A549 (cell line): ENCODE measurements at regions not wholly inside any gene's neighbourhood (a gene's known extent, or its start where the extent isn't known, plus 50 kb on each side); places are given as distances from the start of the nearest gene placed in this dataset.
A peak's percentile ranks its signal among the peaks of the same experiment; 100 is the strongest.

Experiments used
- ATAC-seq, 2 experiments: fragments of 200-7000 bp in 1 of 2; fragments of >200 bp in 1 of 2; cut with Nextera tagmentation in 1 of 2; cut with Tn5 transposase in 1 of 2; 3 replicates each; pipeline versions ENCODE4 v1.8.0 to v1.9.1; 2018 to 2020; ENCODE audit warnings: mild to moderate bottlenecking in 1 of 2, moderate library complexity in 1 of 2
- CTCF ChIA-PET: fragments of 300-600 bp; sonication (Branson Sonifier 250); formaldehyde crosslinking; extraction: SDS; loops from one replicate; lab custom pipeline; 2021; ENCODE audit warnings: antibody characterized with exemption, inconsistent platforms; lab: Yijun Ruan, JAX
- POLR2A ChIA-PET: fragments of 350-600 bp; formaldehyde crosslinking; extraction: SDS; loops from one replicate; lab custom pipeline; 2021; ENCODE audit warnings: antibody characterized with exemption, inconsistent platforms; lab: Yijun Ruan, JAX
- DNase-seq, 2 experiments: peaks; one replicate each; pipeline versions ENCODE4 v3.0.0 to v3.0.0-alpha.2; 2011 to 2016; ENCODE audit warnings: low read depth in 1 of 2, low spot score in 1 of 2
- FAIRE-seq: peaks from 2 replicates; lab custom pipeline; 2011; peaks lifted over from hg19 to GRCh38; lab: Jason Lieb, UNC
- H3K27ac ChIP-seq, 2 experiments: fragments of >200 bp; sonication (Bioruptor Twin); formaldehyde crosslinking; 3 replicates each; pipeline ENCODE4 v1.5.1; 2016 to 2017
- H3K4me1 ChIP-seq: fragments of >200 bp; sonication (Bioruptor Twin); formaldehyde crosslinking; 3 replicates; pipeline ENCODE4 v1.6.1; 2016
- H3K4me2 ChIP-seq: fragments of >200 bp; sonication (Bioruptor Twin); formaldehyde crosslinking; 3 replicates; pipeline ENCODE4 v1.6.1; 2016
- H3K4me3 ChIP-seq: fragments of >200 bp; sonication (Bioruptor Twin); formaldehyde crosslinking; 3 replicates; pipeline ENCODE4 v1.5.1; 2016
- H3K9me3 ChIP-seq: fragments of >200 bp; sonication (Bioruptor Twin); formaldehyde crosslinking; 3 replicates; pipeline ENCODE4 v1.6.1; 2016
- BHLHE40 ChIP-seq: IDR thresholded peaks from 2 replicates; pipeline ENCODE4 v1.6.1; 2012; ENCODE audit warnings: low read depth, low read length, inconsistent platforms
- CBX2 ChIP-seq: fragments of 200-600 bp; sonication (generic); IDR thresholded peaks from 2 replicates; pipeline ENCODE4 v1.6.1; 2016; ENCODE audit warnings: low read depth, mild to moderate bottlenecking, borderline replicate concordance
- CBX8 ChIP-seq: fragments of 200-600 bp; sonication (generic); IDR thresholded peaks from 2 replicates; pipeline ENCODE4 v1.6.1; 2016
- CHD2 ChIP-seq: fragments of 150-350 bp; IDR thresholded peaks from 2 replicates; pipeline ENCODE4 v1.6.1; 2014; ENCODE audit warnings: low read length; ENCODE audit not compliant: partially characterized antibody
- CHD4 ChIP-seq: fragments of 200-600 bp; sonication (generic); IDR thresholded peaks from 2 replicates; pipeline ENCODE4 v1.6.1; 2016; ENCODE audit warnings: antibody characterized with exemption, mild to moderate bottlenecking, borderline replicate concordance
- EHF ChIP-seq: fragments of 250-450 bp; sonication (Bioruptor Pico); IDR thresholded peaks from 2 replicates; pipeline ENCODE4 v1.5.0; 2020; ENCODE audit warnings: mild to moderate bottlenecking
- FOSB ChIP-seq: fragments of 250-450 bp; sonication (Bioruptor Pico); IDR thresholded peaks from 2 replicates; pipeline ENCODE4 v1.5.0; 2020; ENCODE audit warnings: mild to moderate bottlenecking, moderate library complexity
- FOSL2 ChIP-seq, 2 experiments: fragments of 450-650 bp in 1 of 2; fragments of >200 bp in 1 of 2; sonication (Bioruptor Twin) in 1 of 2; formaldehyde crosslinking; IDR thresholded peaks; 2 replicates each; pipeline versions ENCODE4 v1.5.0 to v1.6.1; 2016 to 2020; ENCODE audit warnings: mild to moderate bottlenecking in 1 of 2, moderate library complexity in 1 of 2
- FOXS1 ChIP-seq: fragments of 250-450 bp; sonication (Bioruptor Pico); IDR thresholded peaks from 2 replicates; pipeline ENCODE4 v1.5.0; 2020; ENCODE audit warnings: mild to moderate bottlenecking, moderate library complexity
- HDAC2 ChIP-seq: fragments of 200-600 bp; sonication (generic); IDR thresholded peaks from 2 replicates; pipeline ENCODE4 v1.6.1; 2016
- HEYL ChIP-seq: fragments of 250-450 bp; sonication (Bioruptor Pico); IDR thresholded peaks from 2 replicates; pipeline ENCODE4 v1.8.0; 2021; ENCODE audit warnings: mild to moderate bottlenecking, moderate library complexity
- JUN ChIP-seq, 2 experiments: fragments of >200 bp; sonication (Bioruptor Twin); formaldehyde crosslinking; IDR thresholded peaks; 2 replicates in 1 of 2; 3 replicates in 1 of 2; pipeline ENCODE4 v1.6.1; 2016 to 2017
- KDM1A ChIP-seq: fragments of 200-600 bp; sonication (generic); IDR thresholded peaks from 2 replicates; pipeline ENCODE4 v1.6.1; 2016; ENCODE audit warnings: low read depth, mild to moderate bottlenecking
- MAZ ChIP-seq: fragments of 150-350 bp; IDR thresholded peaks from 2 replicates; pipeline ENCODE4 v1.6.1; 2014; ENCODE audit warnings: antibody characterized with exemption, low read depth, low read length, borderline replicate concordance
- MYC ChIP-seq: IDR thresholded peaks from 2 replicates; pipeline ENCODE4 v1.6.1; 2012; ENCODE audit warnings: mild to moderate bottlenecking, inconsistent platforms, low read length, improper control_type of control experiment, borderline replicate concordance
- NFE2L2 ChIP-seq: fragments of 150-350 bp; conservative IDR thresholded peaks from 2 replicates; pipeline ENCODE4 v1.6.1; 2014; ENCODE audit warnings: low read length
- RCOR1 ChIP-seq: fragments of 150-350 bp; IDR thresholded peaks from 2 replicates; pipeline ENCODE4 v1.6.1; 2014; ENCODE audit warnings: antibody characterized with exemption, low read length, low read depth
- ZFP36 ChIP-seq: fragments of 450-650 bp; IDR thresholded peaks from 2 replicates; pipeline ENCODE4 v1.6.1; 2014; ENCODE audit warnings: borderline replicate concordance; ENCODE audit not compliant: partially characterized antibody
- ZSCAN20 ChIP-seq: fragments of 250-450 bp; sonication (Bioruptor Pico); IDR thresholded peaks from 2 replicates; pipeline ENCODE4 v1.8.0; 2022; ENCODE audit warnings: mild to moderate bottlenecking, moderate library complexity
- WGBS: methylation state at CpG from one replicate; pipeline ENCODE4 v1.1.6; 2017; ENCODE audit errors: missing lambda C conversion rate; 5-methylcytosine and 5-hydroxymethylcytosine counted together
- TF ChIP-seq, protein P1 (sequence below): fragments of 450-650 bp; IDR thresholded peaks from 2 replicates; pipeline ENCODE4 v1.6.1; 2014; ENCODE audit warnings: antibody characterized with exemption
- TF ChIP-seq, protein P2 (sequence below): fragments of 250-450 bp; sonication (Bioruptor Pico); IDR thresholded peaks from 2 replicates; pipeline ENCODE4 v1.5.0; 2021; ENCODE audit warnings: mild to moderate bottlenecking, moderate library complexity, borderline replicate concordance

DNA sequence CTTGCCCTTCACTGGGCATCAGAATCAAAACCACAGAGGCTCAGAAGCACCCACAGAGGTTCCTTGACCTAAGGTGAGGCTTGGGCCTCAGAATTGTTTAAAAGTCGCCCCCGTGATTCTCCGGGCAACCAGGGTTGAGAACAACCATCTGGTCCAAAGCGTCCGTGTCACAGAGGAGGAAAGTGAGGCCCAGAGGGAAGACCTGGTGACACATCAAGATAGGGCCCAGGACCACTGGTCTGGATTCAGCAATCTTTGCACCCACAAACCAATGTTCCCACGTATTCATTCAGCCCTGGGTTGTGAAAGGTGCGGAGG lies 272.6 kb downstream of the UACA start:
- WGBS: 86% methylated on average over 7 of the region's 7 CpGs
- DNase-seq (no peak), ATAC-seq (no peak), FAIRE-seq (no peak)
- TF ChIP-seq, protein P1, sequence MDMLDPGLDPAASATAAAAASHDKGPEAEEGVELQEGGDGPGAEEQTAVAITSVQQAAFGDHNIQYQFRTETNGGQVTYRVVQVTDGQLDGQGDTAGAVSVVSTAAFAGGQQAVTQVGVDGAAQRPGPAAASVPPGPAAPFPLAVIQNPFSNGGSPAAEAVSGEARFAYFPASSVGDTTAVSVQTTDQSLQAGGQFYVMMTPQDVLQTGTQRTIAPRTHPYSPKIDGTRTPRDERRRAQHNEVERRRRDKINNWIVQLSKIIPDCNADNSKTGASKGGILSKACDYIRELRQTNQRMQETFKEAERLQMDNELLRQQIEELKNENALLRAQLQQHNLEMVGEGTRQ: no peak
- TF ChIP-seq MAZ (no peak), MYC (no peak), FOSB (CRISPR knock-in tag) (no peak), FOSL2 (IDR thresholded peaks at IDR 0.05) (no peak), FOSL2 (CRISPR knock-in tag; IDR thresholded peaks at IDR 0.05) (no peak), BHLHE40 (no peak)
- Histone ChIP-seq H3K4me1 (peaks cover 59% of the 10 kb centered on the region), H3K4me3 (no peak overlapping the region), H3K9me3 (no peaks in the 10 kb centered on the region), H3K27ac (peak overlapping the region in 1 of 2 experiments; percentile 93; a peak in 4 of 6 replicates), H3K4me2 (no peak overlapping the region)
- ChIA-PET POLR2A (interaction anchor here (1.2 kb wide), 1 partner anchor 17 kb away, joined by 3 read pairs; no protein-coding TSS in a partner anchor), CTCF (interaction anchor here (0.8 to 9.5 kb wide), 8 partner anchors 8 to 1013 kb away, joined by 3 to 228 read pairs (median 44); no protein-coding TSS in a partner anchor)

DNA sequence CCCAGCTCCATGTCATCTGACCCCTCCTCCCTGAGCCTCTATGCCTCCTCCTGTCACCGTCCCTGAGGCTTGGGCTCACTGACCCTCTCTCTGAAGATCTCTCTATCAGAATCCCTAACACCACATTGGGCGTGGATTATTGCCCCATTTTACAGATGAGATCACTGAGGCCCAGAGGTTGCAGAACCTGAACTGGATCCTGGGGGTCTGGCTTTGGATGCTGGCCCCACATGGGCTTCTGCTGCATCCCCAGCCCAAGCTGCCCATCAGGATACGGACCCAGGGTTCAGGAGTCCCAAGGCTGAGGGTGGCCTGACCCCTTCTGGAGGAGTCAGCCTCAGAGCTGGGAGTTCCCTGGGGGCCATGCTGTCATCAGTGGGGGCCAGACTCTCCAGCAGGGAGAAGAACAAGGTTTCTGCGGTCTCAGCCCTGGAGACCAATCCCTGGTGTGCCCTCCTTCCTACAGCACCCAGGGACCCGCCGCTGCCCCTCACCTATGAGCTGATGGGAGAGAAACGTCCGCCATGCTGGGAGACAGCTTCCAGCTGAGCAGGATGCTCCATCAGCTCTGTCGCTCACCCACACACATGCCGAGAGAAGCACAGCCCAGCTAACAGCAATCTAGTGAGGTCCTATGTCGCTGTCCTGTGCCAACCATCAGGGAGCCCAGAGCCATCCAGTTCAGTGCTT lies 273.1 kb downstream of the UACA start:
- TF ChIP-seq CBX2: no peak
- no peak for TF ChIP-seq EHF (CRISPR knock-in tag)
- 0 out of 2 replicates have a peak, but pooled peaks have one; percentile 36 for TF ChIP-seq HDAC2
- no peak for TF ChIP-seq NFE2L2
- no peak for TF ChIP-seq RCOR1
- TF ChIP-seq KDM1A: no peak
- TF ChIP-seq CHD4: peak; percentile 46; the same call in 1 of the 2 replicates
- TF ChIP-seq ZFP36: no peak
- TF ChIP-seq FOXS1 (CRISPR knock-in tag): no peak
- no peak for TF ChIP-seq HEYL
- TF ChIP-seq, all 56 proteins: peak for 2
- POLR2A ChIA-PET: interaction anchor here (1.1 to 1.2 kb wide), 2 partner anchors 17 to 393 kb away, joined by 3 read pairs; partner anchors contain the start of gene TLE3
- Histone ChIP-seq H3K9me3 (no peaks in the 10 kb centered on the region), H3K4me1 (peaks cover 54% of the 10 kb centered on the region), H3K4me2 (no peak overlapping the region), H3K4me3 (no peak overlapping the region), H3K27ac (peak overlapping the region in 1 of 2 experiments; percentile 93; a peak in 4 of 6 replicates)
- DNase-seq: no peak
- CTCF ChIA-PET: interaction anchor here (0.8 to 9.5 kb wide), 11 partner anchors 15 to 1025 kb away, joined by 3 to 228 read pairs (median 29); partner anchors contain the start of gene TLE3
- ATAC-seq: no peak
- no peak for FAIRE-seq
- 87% methylated on average over 11 of the region's 11 CpGs for WGBS

DNA sequence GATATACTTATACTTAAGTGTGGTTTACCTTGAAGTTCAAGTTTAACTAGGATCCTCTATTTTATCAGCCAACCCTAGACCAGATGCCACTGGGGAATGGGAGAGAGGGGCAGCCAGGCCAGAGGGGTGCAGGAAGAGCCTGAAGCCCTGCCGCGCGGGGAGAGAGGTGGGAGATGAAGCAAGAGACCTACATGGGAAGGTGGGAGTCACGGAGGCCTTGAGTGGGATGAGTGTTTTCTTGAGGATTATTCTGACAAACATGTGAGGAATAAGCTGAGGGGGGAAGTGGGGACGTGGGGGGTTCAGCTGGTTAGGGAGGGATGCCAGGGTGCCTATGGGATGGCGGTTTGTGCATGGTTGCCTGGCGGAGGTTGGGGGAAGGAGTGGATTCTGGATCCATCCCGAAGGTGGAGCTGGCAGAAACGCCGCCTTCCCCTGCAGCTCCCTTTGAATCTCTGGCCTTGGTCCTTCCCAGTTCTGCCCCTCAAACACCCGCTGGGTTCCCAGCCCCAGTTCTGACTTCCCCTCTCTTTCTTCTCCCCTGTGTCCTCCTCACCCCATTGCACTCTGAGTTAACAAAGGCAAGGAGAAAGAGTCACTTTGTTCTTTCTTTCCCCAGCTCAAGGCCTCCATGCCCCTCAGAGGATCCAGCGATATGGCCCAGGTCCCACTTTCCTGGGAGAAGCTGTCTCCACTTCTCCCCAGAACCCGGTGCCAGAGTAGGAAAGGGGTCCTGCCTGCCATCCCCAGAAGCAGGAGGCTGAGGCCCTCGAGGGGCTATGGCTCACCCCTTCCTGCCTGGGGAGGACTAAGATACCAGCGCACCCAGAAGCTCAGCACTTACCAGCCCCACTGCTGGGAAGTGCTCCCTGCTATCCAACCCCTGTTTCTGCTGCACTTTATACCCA lies 274.2 kb downstream of the UACA start:
- ATAC-seq (no peak), FAIRE-seq (no peak), DNase-seq (no peak)
- POLR2A ChIA-PET: interaction anchor here (1.1 kb wide), 1 partner anchor 392 kb away, joined by 3 read pairs; the partner anchor contains the start of gene TLE3
- H3K9me3 ChIP-seq: no peaks in the 10 kb centered on the region
- TF ChIP-seq CBX2 (no peak), CBX8 (no peak), CHD2 (no peak), ZSCAN20 (CRISPR knock-in tag) (no peak), FOSL2 (IDR thresholded peaks at IDR 0.05) (no peak), FOSL2 (CRISPR knock-in tag; IDR thresholded peaks at IDR 0.05) (no peak), JUN (IDR thresholded peaks at IDR 0.05) (no peak)
- TF ChIP-seq, protein P2, sequence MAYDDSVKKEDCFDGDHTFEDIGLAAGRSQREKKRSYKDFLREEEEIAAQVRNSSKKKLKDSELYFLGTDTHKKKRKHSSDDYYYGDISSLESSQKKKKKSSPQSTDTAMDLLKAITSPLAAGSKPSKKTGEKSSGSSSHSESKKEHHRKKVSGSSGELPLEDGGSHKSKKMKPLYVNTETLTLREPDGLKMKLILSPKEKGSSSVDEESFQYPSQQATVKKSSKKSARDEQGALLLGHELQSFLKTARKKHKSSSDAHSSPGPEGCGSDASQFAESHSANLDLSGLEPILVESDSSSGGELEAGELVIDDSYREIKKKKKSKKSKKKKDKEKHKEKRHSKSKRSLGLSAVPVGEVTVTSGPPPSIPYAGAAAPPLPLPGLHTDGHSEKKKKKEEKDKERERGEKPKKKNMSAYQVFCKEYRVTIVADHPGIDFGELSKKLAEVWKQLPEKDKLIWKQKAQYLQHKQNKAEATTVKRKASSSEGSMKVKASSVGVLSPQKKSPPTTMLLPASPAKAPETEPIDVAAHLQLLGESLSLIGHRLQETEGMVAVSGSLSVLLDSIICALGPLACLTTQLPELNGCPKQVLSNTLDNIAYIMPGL: no peak
- H3K4me2 ChIP-seq: no peak overlapping the region
- H3K4me3 ChIP-seq: no peak overlapping the region
- WGBS: 80% methylated on average over 15 of the region's 15 CpGs
- CTCF ChIA-PET: interaction anchor here (0.7 to 9.5 kb wide), 47 partner anchors 14 to 1032 kb away, joined by 3 to 228 read pairs (median 5); partner anchors contain the start of gene TLE3
- H3K4me1 ChIP-seq: peaks cover 43% of the 10 kb centered on the region
- peak overlapping the region; percentile 8 to 93; a peak in 3 of 6 replicates for H3K27ac ChIP-seq
